ENCODE measurements at regions not wholly inside any gene's neighbourhood (a gene's known extent, or its start where the extent isn't known, plus 50 kb on each side); places are given as distances from the start of the nearest gene placed in this dataset.
"Not testable (repeated sequence)": the region's sequence is repeated elsewhere in the genome, so short reads cannot be mapped to it uniquely, and the experiment has no call there.

DNA sequence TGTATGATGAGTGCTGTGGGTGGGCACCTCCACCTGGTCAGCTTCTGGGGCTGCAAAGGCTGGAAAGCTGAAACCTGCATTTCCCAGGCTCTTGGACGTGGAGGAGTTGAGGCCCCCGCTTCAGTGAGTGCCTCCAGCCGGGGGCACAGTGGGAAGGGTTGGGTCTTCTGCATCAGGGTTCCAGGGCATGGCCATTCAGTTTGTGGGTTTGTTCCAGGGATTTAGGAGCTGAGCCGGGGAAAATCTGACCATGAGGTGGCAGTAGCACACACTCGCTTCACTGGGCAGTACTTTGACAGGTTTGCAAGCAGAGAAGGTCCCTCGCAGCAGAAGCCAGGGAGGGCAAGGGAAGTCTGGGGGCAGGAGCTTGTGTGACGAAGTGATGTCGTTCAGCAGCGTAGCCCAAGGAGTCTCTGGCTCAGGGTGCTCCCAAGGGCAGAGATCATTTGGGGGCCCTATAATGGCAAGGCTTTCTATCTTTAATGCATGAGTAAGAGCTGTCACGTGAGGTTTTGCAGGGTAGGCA, 69.5 kb upstream of the SULF2 start:
- whole genome bisulfite sequencing (ENCODE audit: insufficient coverage) = 80% methylated on average over 10 of the region's 10 CpGs
- Histone ChIP-seq H3K4me1 (ENCODE audit: control insufficient read depth, insufficient read depth, low read length) (peaks cover 16% of the 10 kb centered on the region), H3K27me3 (ENCODE audit: control insufficient read depth, insufficient read depth, low read length) (peaks cover 4% of the 10 kb centered on the region), H3K36me3 (ENCODE audit: control insufficient read depth, insufficient read depth, low read length) (no peaks in the 10 kb centered on the region), H3K9me3 (ENCODE audit: control insufficient read depth, insufficient read depth, low read length) (peaks cover 4% of the 10 kb centered on the region), H3K27ac (ENCODE audit: low read depth, low read length) (no peak overlapping the region), H3K4me3 (ENCODE audit: low read depth, low read length) (no peak overlapping the region)
- no peak for DNase-seq (ENCODE audit: low read depth in 4 of 6, low spot score in 6 of 6)

DNA sequence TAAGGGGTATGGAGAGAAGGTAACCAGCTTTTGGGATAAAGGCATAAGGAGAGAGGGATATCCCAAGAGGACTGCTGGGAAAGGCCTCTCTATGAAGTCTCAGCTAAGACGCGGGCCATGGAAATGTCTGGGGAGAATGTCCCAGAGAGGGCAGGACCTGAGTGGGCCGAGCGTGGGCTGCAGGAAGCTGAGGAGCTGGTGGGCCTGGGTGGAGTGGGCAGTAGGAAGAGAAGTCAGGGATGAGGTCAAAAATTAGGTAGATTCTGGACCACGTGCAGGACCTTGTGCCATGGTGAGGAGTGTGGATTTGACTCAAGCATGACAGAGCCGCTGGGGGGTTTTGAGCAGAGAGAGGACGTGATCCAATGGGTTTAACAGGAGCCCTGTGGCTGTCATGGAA, 66.5 kb upstream of the SULF2 start:
- Histone ChIP-seq H3K36me3 (ENCODE audit: control insufficient read depth, insufficient read depth, low read length) (no peaks in the 10 kb centered on the region), H3K27ac (ENCODE audit: low read depth, low read length) (no peak overlapping the region), H3K4me3 (ENCODE audit: low read depth, low read length) (no peak overlapping the region), H3K27me3 (ENCODE audit: control insufficient read depth, insufficient read depth, low read length) (peaks cover 6% of the 10 kb centered on the region), H3K4me1 (ENCODE audit: control insufficient read depth, insufficient read depth, low read length) (peaks cover 10% of the 10 kb centered on the region), H3K9me3 (ENCODE audit: control insufficient read depth, insufficient read depth, low read length) (peaks cover 4% of the 10 kb centered on the region)
- no peak for DNase-seq (ENCODE audit: low read depth in 4 of 6, low spot score in 6 of 6)
- 89% methylated on average over 7 of the region's 7 CpGs for WGBS (ENCODE audit: insufficient coverage)

DNA sequence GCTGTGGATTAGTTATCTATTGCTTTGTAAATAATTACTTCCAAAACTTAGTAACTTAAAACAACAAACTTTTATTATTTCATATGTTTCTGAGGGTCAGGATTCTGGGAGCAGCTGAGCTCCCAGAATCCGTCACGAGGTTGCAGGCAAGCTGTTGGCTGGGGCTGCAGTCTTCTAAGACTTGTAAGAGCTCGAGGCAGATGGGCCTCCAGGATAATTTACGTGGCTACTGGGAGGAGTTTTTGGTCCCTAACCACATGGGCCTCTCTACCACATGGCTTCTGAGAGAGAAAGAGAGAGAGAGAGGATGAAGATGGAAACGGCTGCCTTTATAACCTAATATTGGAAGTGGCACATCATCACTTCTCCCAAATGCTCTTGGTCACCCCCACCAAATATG, 64.9 kb upstream of the SULF2 start:
- no peaks in the 10 kb centered on the region for H3K36me3 ChIP-seq (ENCODE audit: control insufficient read depth, insufficient read depth, low read length)
- WGBS (ENCODE audit: insufficient coverage) = 90% methylated on average over 2 of the region's 5 CpGs
- peaks cover 24% of the 10 kb centered on the region for H3K4me1 ChIP-seq (ENCODE audit: control insufficient read depth, insufficient read depth, low read length)

DNA sequence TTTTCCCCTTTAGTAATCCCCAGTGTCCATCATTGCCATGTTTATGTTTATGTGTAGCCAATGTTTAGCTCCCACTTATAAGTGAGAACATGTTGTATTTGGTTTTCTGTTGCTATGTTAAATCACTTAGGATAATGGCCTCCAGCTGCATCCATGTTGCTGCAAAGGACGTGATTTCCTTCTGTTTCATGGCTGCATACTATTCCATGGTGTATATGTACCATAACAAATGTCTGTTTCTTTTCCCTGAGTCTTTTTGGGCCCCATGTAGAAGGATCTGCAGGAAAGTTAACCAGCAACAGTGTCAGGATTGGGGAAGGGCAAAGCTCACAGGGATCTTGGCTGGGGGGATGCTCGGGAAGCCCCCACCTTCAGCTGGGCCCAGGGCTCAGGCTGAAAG, 64.3 kb upstream of the SULF2 start:
- H3K27me3 ChIP-seq (ENCODE audit: control insufficient read depth, insufficient read depth, low read length) = peaks cover 6% of the 10 kb centered on the region
- H3K4me3 ChIP-seq (ENCODE audit: low read depth, low read length) = no peak overlapping the region
- no peak overlapping the region for H3K27ac ChIP-seq (ENCODE audit: low read depth, low read length)
- WGBS (ENCODE audit: insufficient coverage) = 100% methylated on average over 1 of the region's 2 CpGs
- DNase-seq (ENCODE audit: low read depth in 4 of 6, low spot score in 6 of 6) = no peak
- no peaks in the 10 kb centered on the region for H3K9me3 ChIP-seq (ENCODE audit: control insufficient read depth, insufficient read depth, low read length)
- H3K36me3 ChIP-seq (ENCODE audit: control insufficient read depth, insufficient read depth, low read length) = no peaks in the 10 kb centered on the region
- H3K4me1 ChIP-seq (ENCODE audit: control insufficient read depth, insufficient read depth, low read length) = peaks cover 25% of the 10 kb centered on the region

More for the DNA sequence above, 64.9 kb upstream of the SULF2 start:
- Histone ChIP-seq H3K27me3 (ENCODE audit: control insufficient read depth, insufficient read depth, low read length) (peaks cover 6% of the 10 kb centered on the region), H3K9me3 (ENCODE audit: control insufficient read depth, insufficient read depth, low read length) (peaks cover 4% of the 10 kb centered on the region), H3K27ac (ENCODE audit: low read depth, low read length) (no peak overlapping the region), H3K4me3 (ENCODE audit: low read depth, low read length) (no peak overlapping the region)
- peak in 1 of 6 donors; percentile 41 for DNase-seq (ENCODE audit: low read depth in 4 of 6, low spot score in 6 of 6)

DNA sequence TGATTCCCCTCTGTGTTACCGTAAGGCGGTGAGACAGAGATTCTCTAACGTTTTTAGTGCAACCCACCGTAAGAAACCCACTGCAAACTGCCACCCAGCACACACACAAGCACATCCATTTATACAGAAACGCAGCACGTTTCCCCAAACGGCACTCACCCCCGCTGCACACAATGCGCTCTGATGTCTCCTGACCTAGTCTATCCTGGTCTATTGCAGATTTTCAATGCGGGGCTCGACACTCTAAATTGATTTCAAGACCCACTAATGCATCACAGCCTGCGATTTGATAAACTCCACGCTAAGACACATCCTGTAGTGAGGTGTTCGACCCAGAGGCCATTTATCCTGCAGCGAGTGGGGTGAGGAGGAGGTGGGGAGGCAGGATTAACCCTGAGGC, 63.7 kb upstream of the SULF2 start:
- Histone ChIP-seq H3K9me3 (ENCODE audit: control insufficient read depth, insufficient read depth, low read length) (no peaks in the 10 kb centered on the region), H3K4me1 (ENCODE audit: control insufficient read depth, insufficient read depth, low read length) (peaks cover 25% of the 10 kb centered on the region), H3K27ac (ENCODE audit: low read depth, low read length) (no peak overlapping the region), H3K36me3 (ENCODE audit: control insufficient read depth, insufficient read depth, low read length) (no peaks in the 10 kb centered on the region), H3K27me3 (ENCODE audit: control insufficient read depth, insufficient read depth, low read length) (peaks cover 4% of the 10 kb centered on the region), H3K4me3 (ENCODE audit: low read depth, low read length) (no peak overlapping the region)
- WGBS (ENCODE audit: insufficient coverage) = 83% methylated on average over 5 of the region's 15 CpGs
- DNase-seq (ENCODE audit: low read depth in 4 of 6, low spot score in 6 of 6) = peak in 1 of 6 donors; percentile 58

DNA sequence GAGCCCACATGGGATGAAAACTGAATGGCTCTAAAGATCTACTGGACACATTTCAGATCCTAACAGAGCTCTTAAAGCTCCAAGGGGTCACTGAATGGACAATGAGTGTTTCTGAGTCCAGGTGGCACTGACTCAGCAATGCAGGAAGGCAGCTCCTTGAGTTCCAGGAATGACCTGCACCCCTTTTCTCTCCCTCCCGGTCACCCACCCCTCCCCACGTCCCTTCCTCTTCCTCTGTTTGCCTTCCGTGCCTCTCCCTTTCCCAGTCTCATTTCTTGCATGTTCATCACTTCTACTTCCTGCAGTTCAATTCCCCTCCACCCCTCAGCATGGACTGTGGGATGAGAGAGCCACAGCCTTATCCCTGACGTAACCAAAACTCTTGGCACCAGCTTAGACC, 63.3 kb upstream of the SULF2 start:
- not testable (repeated sequence) for H3K36me3 ChIP-seq (ENCODE audit: control insufficient read depth, insufficient read depth, low read length); H3K27ac ChIP-seq (ENCODE audit: low read depth, low read length); DNase-seq (ENCODE audit: low read depth in 4 of 6, low spot score in 6 of 6); H3K27me3 ChIP-seq (ENCODE audit: control insufficient read depth, insufficient read depth, low read length); H3K9me3 ChIP-seq (ENCODE audit: control insufficient read depth, insufficient read depth, low read length); H3K4me3 ChIP-seq (ENCODE audit: low read depth, low read length)
- peaks cover 25% of the 10 kb centered on the region for H3K4me1 ChIP-seq (ENCODE audit: control insufficient read depth, insufficient read depth, low read length)
- 79% methylated on average over 2 of the region's 4 CpGs for WGBS (ENCODE audit: insufficient coverage)

DNA sequence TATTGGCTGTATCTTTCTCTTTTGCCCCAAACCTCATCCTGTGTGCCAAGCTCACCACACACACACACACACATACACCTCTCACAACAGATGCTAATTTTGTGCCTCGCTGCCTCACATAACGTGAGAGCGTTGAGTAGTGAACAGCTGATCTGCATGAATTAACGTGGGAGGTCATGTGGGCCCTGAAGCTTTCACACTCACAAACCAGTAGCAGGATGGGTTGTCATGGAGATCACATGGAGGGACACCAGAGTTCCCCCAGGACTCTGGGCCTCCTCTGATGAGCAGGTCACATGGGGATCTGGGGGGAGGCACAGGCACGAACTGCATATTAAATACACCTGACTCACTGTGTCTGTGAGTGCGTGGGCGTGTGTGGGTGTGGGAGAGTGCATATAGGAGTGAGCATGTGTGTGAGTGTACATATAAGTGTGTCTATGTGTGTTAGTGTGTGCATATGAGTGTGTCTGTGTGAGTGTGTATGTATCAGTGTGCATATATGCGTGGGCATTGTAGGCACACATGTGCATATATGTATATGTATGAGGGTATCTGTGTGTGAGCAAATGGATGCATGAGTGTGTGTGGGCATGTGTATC, 62.7 kb upstream of the SULF2 start:
- no peak overlapping the region for H3K4me3 ChIP-seq (ENCODE audit: low read depth, low read length)
- peaks cover 6% of the 10 kb centered on the region for H3K27me3 ChIP-seq (ENCODE audit: control insufficient read depth, insufficient read depth, low read length)
- H3K4me1 ChIP-seq (ENCODE audit: control insufficient read depth, insufficient read depth, low read length) = peaks cover 25% of the 10 kb centered on the region
- DNase-seq (ENCODE audit: low read depth in 4 of 6, low spot score in 6 of 6) = peak in 2 of 6 donors; percentile 83 to 84
- no peak overlapping the region for H3K27ac ChIP-seq (ENCODE audit: low read depth, low read length)
- H3K36me3 ChIP-seq (ENCODE audit: control insufficient read depth, insufficient read depth, low read length) = no peaks in the 10 kb centered on the region
- WGBS (ENCODE audit: insufficient coverage) = 54% methylated on average over 7 of the region's 8 CpGs
- H3K9me3 ChIP-seq (ENCODE audit: control insufficient read depth, insufficient read depth, low read length) = no peaks in the 10 kb centered on the region

DNA sequence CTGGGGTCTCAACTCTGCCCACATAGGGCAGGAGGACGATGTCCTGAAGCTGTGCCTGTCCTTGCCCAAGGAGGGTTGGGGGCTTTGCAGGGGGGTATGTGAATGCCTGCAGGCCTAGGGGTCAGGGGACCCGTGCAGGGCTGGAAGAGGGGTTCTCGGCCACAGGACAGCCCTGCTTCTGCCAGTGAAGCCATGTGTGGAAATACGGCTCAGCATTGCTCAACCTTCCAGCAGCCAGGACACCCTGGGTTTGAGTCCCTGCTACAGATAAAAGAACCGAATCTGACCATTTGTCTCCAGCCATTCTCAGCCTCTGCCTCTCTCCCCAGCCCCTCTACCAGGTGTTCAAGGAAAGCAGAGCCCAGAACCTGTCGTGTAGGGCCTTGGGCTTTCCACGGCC, 61.9 kb upstream of the SULF2 start:
- not testable (repeated sequence) for H3K27ac ChIP-seq (ENCODE audit: low read depth, low read length); H3K27me3 ChIP-seq (ENCODE audit: control insufficient read depth, insufficient read depth, low read length); H3K9me3 ChIP-seq (ENCODE audit: control insufficient read depth, insufficient read depth, low read length); DNase-seq (ENCODE audit: low read depth in 4 of 6, low spot score in 6 of 6); H3K4me3 ChIP-seq (ENCODE audit: low read depth, low read length); H3K36me3 ChIP-seq (ENCODE audit: control insufficient read depth, insufficient read depth, low read length)
- peaks cover 25% of the 10 kb centered on the region for H3K4me1 ChIP-seq (ENCODE audit: control insufficient read depth, insufficient read depth, low read length)
- WGBS (ENCODE audit: insufficient coverage) = 62% methylated on average over 5 of the region's 7 CpGs

DNA sequence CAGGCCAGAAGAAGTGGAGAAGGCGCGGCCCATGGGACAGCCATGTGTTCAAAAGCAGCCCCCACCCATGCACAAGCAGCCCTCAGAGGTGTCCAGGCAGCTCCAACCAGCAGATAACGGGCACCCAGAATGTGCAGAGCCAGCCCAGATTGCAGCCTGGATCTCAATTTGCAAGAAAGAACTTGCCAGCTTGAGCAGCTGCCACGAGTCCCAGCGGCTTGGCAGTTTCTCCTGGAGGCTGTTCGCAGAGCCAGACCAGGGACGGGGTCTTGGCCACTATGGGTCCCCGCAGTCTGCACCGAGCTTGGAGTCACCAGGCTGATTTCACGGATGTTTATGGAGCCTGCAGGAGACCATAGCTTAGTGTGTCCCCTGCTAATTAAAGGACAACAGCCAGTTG, 61.4 kb upstream of the SULF2 start:
- DNase-seq (ENCODE audit: low read depth in 4 of 6, low spot score in 6 of 6) = peak in 3 of 6 donors; percentile 23 to 89 (median 77)
- not testable (repeated sequence) for H3K27ac ChIP-seq (ENCODE audit: low read depth, low read length); H3K36me3 ChIP-seq (ENCODE audit: control insufficient read depth, insufficient read depth, low read length); H3K27me3 ChIP-seq (ENCODE audit: control insufficient read depth, insufficient read depth, low read length); H3K9me3 ChIP-seq (ENCODE audit: control insufficient read depth, insufficient read depth, low read length); H3K4me3 ChIP-seq (ENCODE audit: low read depth, low read length)
- peaks cover 25% of the 10 kb centered on the region for H3K4me1 ChIP-seq (ENCODE audit: control insufficient read depth, insufficient read depth, low read length)
- 35% methylated on average over 10 of the region's 10 CpGs for WGBS (ENCODE audit: insufficient coverage)

DNA sequence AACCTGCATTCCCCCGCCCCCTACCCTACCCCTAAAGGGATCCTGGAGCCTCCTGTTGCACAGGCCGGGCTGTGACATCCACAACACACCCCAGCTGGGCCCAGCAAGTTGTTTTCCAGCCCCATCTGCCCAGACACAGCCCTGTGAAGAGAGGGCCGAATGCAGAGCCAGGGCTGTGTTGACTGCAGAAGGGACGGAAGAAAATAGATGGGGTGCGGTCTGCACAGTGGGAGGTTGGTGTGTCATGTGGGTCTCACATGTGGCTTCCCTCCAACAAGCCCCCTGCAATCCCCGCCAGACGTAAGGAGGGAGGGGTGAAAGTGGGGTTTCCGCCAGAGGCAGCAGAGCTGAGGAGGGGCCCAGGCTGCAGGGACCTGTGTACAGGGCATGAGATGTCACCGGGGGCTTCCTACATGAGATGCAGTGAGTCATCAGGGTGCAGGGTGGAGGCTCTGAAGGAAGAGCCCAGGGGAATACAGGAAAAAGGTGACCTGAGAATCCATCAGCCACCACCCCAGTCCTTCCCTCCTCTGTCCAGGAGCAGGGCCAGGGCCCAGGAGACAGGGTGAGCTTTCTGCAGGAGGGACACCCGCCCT, 60.2 kb upstream of the SULF2 start:
- peaks cover 25% of the 10 kb centered on the region for H3K4me1 ChIP-seq (ENCODE audit: control insufficient read depth, insufficient read depth, low read length)
- WGBS (ENCODE audit: insufficient coverage) = 51% methylated on average over 7 of the region's 10 CpGs
- DNase-seq (ENCODE audit: low read depth in 4 of 6, low spot score in 6 of 6) = peak in 1 of 6 donors; percentile 52
- H3K27me3 ChIP-seq (ENCODE audit: control insufficient read depth, insufficient read depth, low read length); H3K27ac ChIP-seq (ENCODE audit: low read depth, low read length); H3K9me3 ChIP-seq (ENCODE audit: control insufficient read depth, insufficient read depth, low read length); H3K36me3 ChIP-seq (ENCODE audit: control insufficient read depth, insufficient read depth, low read length); H3K4me3 ChIP-seq (ENCODE audit: low read depth, low read length): not testable (repeated sequence)

Data from spinal cord (tissue), 9 donors.